ENCODE measurements at regions not wholly inside any gene's neighbourhood (a gene's known extent, or its start where the extent isn't known, plus 50 kb on each side); places are given as distances from the start of the nearest gene placed in this dataset.

DNA sequence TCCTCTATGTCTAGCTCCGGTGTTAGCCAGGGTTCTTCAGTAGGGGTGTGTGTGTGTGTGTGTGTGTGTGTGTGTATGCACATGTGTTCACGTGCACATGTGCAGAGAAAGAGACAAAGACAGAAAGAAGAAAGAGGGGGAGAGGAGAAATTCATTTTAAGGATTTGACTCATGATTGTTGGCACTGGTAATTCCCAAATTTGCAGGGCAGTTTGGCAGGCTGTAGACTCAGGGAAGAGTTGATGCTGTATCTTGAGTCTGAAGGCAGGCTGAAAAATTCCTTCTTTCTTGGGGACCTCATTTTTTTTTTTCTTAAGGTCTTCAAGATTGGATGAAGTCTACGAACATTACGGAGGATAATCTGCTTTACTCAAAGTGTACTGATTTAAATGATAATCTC, 335.7 kb downstream of the NSG2 start:
- Histone ChIP-seq H3K9me2 (ENCODE audit: insufficient read depth) (no peaks in the 10 kb centered on the region), H3K4me1 (ENCODE audit: control insufficient read depth in 1 of 2, insufficient read depth in 2 of 2, low read length in 2 of 2) (peaks cover 8 to 22% of the 10 kb centered on the region in 2 experiments), H3K4me3 (replicated peaks in 1 of 2; ENCODE audit: low read depth in 1 of 2, low read length in 2 of 2) (no peak overlapping the region), H3K79me2 (ENCODE audit: insufficient read depth, low read length) (no peaks in the 10 kb centered on the region), H3K4me2 (ENCODE audit: low read length) (no peak overlapping the region), H2AFZ (ENCODE audit: low read depth, low read length, poor library complexity, severe bottlenecking) (no peak overlapping the region), H3K9me3 (ENCODE audit: control insufficient read depth in 1 of 2, insufficient read depth in 1 of 2, low read depth in 1 of 2, low read length in 2 of 2) (no peaks in the 10 kb centered on the region), H3K27me3 (ENCODE audit: insufficient read depth, low read length) (peaks cover 6% of the 10 kb centered on the region; the same call in 1 of the 2 replicates), H3K36me3 (ENCODE audit: control insufficient read depth in 1 of 2, insufficient read depth in 2 of 2, low read length in 2 of 2) (no peaks in the 10 kb centered on the region), H3K9ac (ENCODE audit: low read length) (no peak overlapping the region), H3K27ac (ENCODE audit: low read depth, low read length) (no peak overlapping the region), H4K20me1 (ENCODE audit: insufficient read depth) (no peaks in the 10 kb centered on the region)
- ChIA-PET CTCF (no interaction called here), RAD21 (ENCODE audit: low non-redundant PET in 1 of 2, low total read pairs in 2 of 2, uncharacterized antibody in 2 of 2, unreplicated experiment in 2 of 2) (no interaction called here), POLR2A (no interaction called here)
- no TSS peak for BruUV-seq (replicated peaks)
- TF ChIP-seq CBX3 (IDR thresholded peaks at IDR 0.05; ENCODE audit: low read depth) (no peak), EGR1 (IDR thresholded peaks at IDR 0.05; ENCODE audit: low read depth) (no peak), EZH2 (IDR thresholded peaks at IDR 0.05) (no peak), ZNF274 (IDR thresholded peaks at IDR 0.05; ENCODE audit: low read depth, low read length) (no peak), TCF7L2 (IDR thresholded peaks at IDR 0.05; ENCODE audit: borderline replicate concordance, extremely low read depth, insufficient read depth, insufficient read length) (no peak), ELF1 (IDR thresholded peaks at IDR 0.05; ENCODE audit: borderline replicate concordance, low read depth) (no peak), ZFX (IDR thresholded peaks at IDR 0.05) (no peak), SRF (IDR thresholded peaks at IDR 0.05; ENCODE audit: low read depth) (no peak), CEBPB (IDR thresholded peaks at IDR 0.05; ENCODE audit: low read depth) (no peak), EZH2phosphoT487 (IDR thresholded peaks at IDR 0.05; ENCODE audit: borderline replicate concordance) (no peak), SP1 (IDR thresholded peaks at IDR 0.05; ENCODE audit: low read depth) (no peak), SIN3A (IDR thresholded peaks at IDR 0.05; ENCODE audit: low read depth) (no peak), POLR2AphosphoS5 (IDR thresholded peaks at IDR 0.05; ENCODE audit: low read depth, low read length) (no peak), FOSL1 (IDR thresholded peaks at IDR 0.05; ENCODE audit: low read depth) (no peak), YY1 (IDR thresholded peaks at IDR 0.05; ENCODE audit: extremely low read depth, insufficient replicate concordance, low read depth, low read length) (no peak), JUND (IDR thresholded peaks at IDR 0.05) (no peak)
- TF ChIP-seq, protein P1, sequence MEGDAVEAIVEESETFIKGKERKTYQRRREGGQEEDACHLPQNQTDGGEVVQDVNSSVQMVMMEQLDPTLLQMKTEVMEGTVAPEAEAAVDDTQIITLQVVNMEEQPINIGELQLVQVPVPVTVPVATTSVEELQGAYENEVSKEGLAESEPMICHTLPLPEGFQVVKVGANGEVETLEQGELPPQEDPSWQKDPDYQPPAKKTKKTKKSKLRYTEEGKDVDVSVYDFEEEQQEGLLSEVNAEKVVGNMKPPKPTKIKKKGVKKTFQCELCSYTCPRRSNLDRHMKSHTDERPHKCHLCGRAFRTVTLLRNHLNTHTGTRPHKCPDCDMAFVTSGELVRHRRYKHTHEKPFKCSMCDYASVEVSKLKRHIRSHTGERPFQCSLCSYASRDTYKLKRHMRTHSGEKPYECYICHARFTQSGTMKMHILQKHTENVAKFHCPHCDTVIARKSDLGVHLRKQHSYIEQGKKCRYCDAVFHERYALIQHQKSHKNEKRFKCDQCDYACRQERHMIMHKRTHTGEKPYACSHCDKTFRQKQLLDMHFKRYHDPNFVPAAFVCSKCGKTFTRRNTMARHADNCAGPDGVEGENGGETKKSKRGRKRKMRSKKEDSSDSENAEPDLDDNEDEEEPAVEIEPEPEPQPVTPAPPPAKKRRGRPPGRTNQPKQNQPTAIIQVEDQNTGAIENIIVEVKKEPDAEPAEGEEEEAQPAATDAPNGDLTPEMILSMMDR (IDR thresholded peaks at IDR 0.05 in 2 of 3, conservative IDR thresholded peaks at IDR 0.05 in 1 of 3; ENCODE audit: borderline replicate concordance in 1 of 3, insufficient read depth in 1 of 3, low read depth in 2 of 3, low read length in 2 of 3): no peak
- TF ChIP-seq, protein P2, sequence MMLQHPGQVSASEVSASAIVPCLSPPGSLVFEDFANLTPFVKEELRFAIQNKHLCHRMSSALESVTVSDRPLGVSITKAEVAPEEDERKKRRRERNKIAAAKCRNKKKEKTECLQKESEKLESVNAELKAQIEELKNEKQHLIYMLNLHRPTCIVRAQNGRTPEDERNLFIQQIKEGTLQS (IDR thresholded peaks at IDR 0.05): no peak
- TF ChIP-seq, protein P3, sequence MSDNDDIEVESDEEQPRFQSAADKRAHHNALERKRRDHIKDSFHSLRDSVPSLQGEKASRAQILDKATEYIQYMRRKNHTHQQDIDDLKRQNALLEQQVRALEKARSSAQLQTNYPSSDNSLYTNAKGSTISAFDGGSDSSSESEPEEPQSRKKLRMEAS (IDR thresholded peaks at IDR 0.05): no peak
- TF ChIP-seq, protein P4, sequence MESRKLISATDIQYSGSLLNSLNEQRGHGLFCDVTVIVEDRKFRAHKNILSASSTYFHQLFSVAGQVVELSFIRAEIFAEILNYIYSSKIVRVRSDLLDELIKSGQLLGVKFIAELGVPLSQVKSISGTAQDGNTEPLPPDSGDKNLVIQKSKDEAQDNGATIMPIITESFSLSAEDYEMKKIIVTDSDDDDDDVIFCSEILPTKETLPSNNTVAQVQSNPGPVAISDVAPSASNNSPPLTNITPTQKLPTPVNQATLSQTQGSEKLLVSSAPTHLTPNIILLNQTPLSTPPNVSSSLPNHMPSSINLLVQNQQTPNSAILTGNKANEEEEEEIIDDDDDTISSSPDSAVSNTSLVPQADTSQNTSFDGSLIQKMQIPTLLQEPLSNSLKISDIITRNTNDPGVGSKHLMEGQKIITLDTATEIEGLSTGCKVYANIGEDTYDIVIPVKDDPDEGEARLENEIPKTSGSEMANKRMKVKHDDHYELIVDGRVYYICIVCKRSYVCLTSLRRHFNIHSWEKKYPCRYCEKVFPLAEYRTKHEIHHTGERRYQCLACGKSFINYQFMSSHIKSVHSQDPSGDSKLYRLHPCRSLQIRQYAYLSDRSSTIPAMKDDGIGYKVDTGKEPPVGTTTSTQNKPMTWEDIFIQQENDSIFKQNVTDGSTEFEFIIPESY (IDR thresholded peaks at IDR 0.05; ENCODE audit: extremely low read depth, insufficient replicate concordance, low read length): no peak
- no peak for DNase-seq (ENCODE audit: low read depth, low spot score)
- intact Hi-C loops (cut with micrococcal nuclease): no loop called here
- no peak for ATAC-seq

All from HCT116 (cell line).